MCF 10A (cell line): ENCODE measurements at regions not wholly inside any gene's neighbourhood (a gene's known extent, or its start where the extent isn't known, plus 50 kb on each side); places are given as distances from the start of the nearest gene placed in this dataset.

Source experiments
- BruUV-seq: library from RNA; stranded (reverse); fragments of 400-500 nt; replicated peaks from 2 replicates; lab custom pipeline; 2021; lab: Mats Ljungman, UMichigan
- CTCF ChIA-PET: fragments of 300-600 bp; sonication (Branson Sonifier 250); formaldehyde crosslinking; extraction: SDS; loops from one replicate; lab custom pipeline; 2021; ENCODE audit warnings: antibody characterized with exemption, inconsistent platforms; lab: Yijun Ruan, JAX
- POLR2A ChIA-PET: fragments of 300-600, 350-650 bp; sonication (Branson Sonifier 250); formaldehyde crosslinking; extraction: SDS; loops from one replicate; lab custom pipeline; 2020; ENCODE audit warnings: antibody characterized with exemption, inconsistent platforms; lab: Yijun Ruan, JAX
- DNase-seq: peaks from one replicate; pipeline ENCODE4 v3.0.0-alpha.2; 2018; ENCODE audit not compliant: unreplicated experiment
- H3K27ac Mint-ChIP-seq: one replicate; pipeline ENCODE4 v1.8.0; 2022; ENCODE audit warnings: mild to moderate bottlenecking, low read depth, mixed read lengths; ENCODE audit not compliant: unreplicated experiment
- H3K27me3 Mint-ChIP-seq: one replicate; pipeline ENCODE4 v1.8.0; 2022; ENCODE audit warnings: mixed read lengths; ENCODE audit not compliant: insufficient read depth, unreplicated experiment
- H3K36me3 Mint-ChIP-seq: one replicate; pipeline ENCODE4 v1.8.0; 2022; ENCODE audit warnings: mild to moderate bottlenecking, moderate library complexity, mixed read lengths; ENCODE audit not compliant: insufficient read depth, unreplicated experiment
- H3K4me1 Mint-ChIP-seq: one replicate; pipeline ENCODE4 v1.8.0; 2022; ENCODE audit warnings: mixed read lengths; ENCODE audit not compliant: insufficient read depth, unreplicated experiment
- H3K4me3 Mint-ChIP-seq: one replicate; pipeline ENCODE4 v1.8.0; 2022; ENCODE audit warnings: mild to moderate bottlenecking, moderate library complexity, mixed read lengths; ENCODE audit not compliant: unreplicated experiment
- H3K9me3 Mint-ChIP-seq: one replicate; pipeline ENCODE4 v1.8.0; 2022; ENCODE audit warnings: mixed read lengths; ENCODE audit not compliant: unreplicated experiment
- CTCF ChIP-seq: fragments of 200-600 bp; IDR thresholded peaks from one replicate; pipeline ENCODE4 v1.8.0; 2022; ENCODE audit warnings: antibody characterized with exemption, mild to moderate bottlenecking; ENCODE audit not compliant: unreplicated experiment
- intact Hi-C: fragments of 100-400 bp; cut with micrococcal nuclease; formaldehyde crosslinking; loops from 2 replicates; pipeline ENCODE4 v1.14.1; 2022

- Mint-ChIP-seq H3K4me1 (peaks cover 10% of the 10 kb centered on the region), H3K4me3 (no peak overlapping the region), H3K9me3 (peaks cover 5% of the 10 kb centered on the region), H3K27ac (no peak overlapping the region), H3K36me3 (no peaks in the 10 kb centered on the region), H3K27me3 (no peaks in the 10 kb centered on the region)
- ChIA-PET POLR2A (no interaction called here), CTCF (no interaction called here)
- TF ChIP-seq CTCF: no peak
- BruUV-seq: no TSS peak
- intact Hi-C loops: no loop called here
- DNase-seq: no peak
These were observed 139.4 kb upstream of the BOD1L1 start for GRCh38 chr4:13766761-13767540.

- DNase-seq: no peak
- Mint-ChIP-seq H3K27ac (no peak overlapping the region), H3K27me3 (no peaks in the 10 kb centered on the region), H3K4me3 (no peak overlapping the region), H3K9me3 (peaks cover 14% of the 10 kb centered on the region), H3K36me3 (no peaks in the 10 kb centered on the region), H3K4me1 (no peaks in the 10 kb centered on the region)
- ChIA-PET POLR2A (interaction anchor here (0.9 kb wide), 1 partner anchor 30 kb away, joined by 5 read pairs; no protein-coding TSS in a partner anchor), CTCF (no interaction called here)
- no TSS peak for BruUV-seq
- intact Hi-C loops: no loop called here
- TF ChIP-seq CTCF: no peak
These were observed 149.8 kb upstream of the BOD1L1 start for GRCh38 chr4:13777341-13777740.

- H3K4me3 Mint-ChIP-seq: no peak overlapping the region
- H3K9me3 Mint-ChIP-seq: peaks cover 14% of the 10 kb centered on the region
- DNase-seq: no peak
- no peaks in the 10 kb centered on the region for H3K36me3 Mint-ChIP-seq
- TF ChIP-seq CTCF: no peak
- intact Hi-C loops: no loop called here
- H3K4me1 Mint-ChIP-seq: no peaks in the 10 kb centered on the region
- ChIA-PET POLR2A (interaction anchor here (0.9 kb wide), 1 partner anchor 31 kb away, joined by 5 read pairs; no protein-coding TSS in a partner anchor), CTCF (no interaction called here)
- no TSS peak for BruUV-seq
- no peaks in the 10 kb centered on the region for H3K27me3 Mint-ChIP-seq
- no peak overlapping the region for H3K27ac Mint-ChIP-seq
These were observed 150.8 kb upstream of the BOD1L1 start for GRCh38 chr4:13778367-13778766.

GRCh38 chr4:13782231-13782630 is 154.7 kb upstream of the BOD1L1 start:
- Mint-ChIP-seq H3K36me3 (no peaks in the 10 kb centered on the region), H3K4me1 (no peaks in the 10 kb centered on the region), H3K27ac (no peak overlapping the region), H3K27me3 (no peaks in the 10 kb centered on the region), H3K4me3 (no peak overlapping the region), H3K9me3 (peaks cover 8% of the 10 kb centered on the region)
- TF ChIP-seq CTCF: no peak
- no TSS peak for BruUV-seq
- ChIA-PET POLR2A (no interaction called here), CTCF (interaction anchor here (0.6 kb wide), 1 partner anchor 154 kb away, joined by 3 read pairs; no protein-coding TSS in a partner anchor)
- no peak for DNase-seq
- intact Hi-C loops: no loop called here
